HG02981 (cell line): ENCODE measurements at regions not wholly inside any gene's neighbourhood (a gene's known extent, or its start where the extent isn't known, plus 50 kb on each side); places are given as distances from the start of the nearest gene placed in this dataset.

Source experiments
- ATAC-seq: cut with Tn5 transposase; IDR thresholded peaks from one replicate; pipeline ENCODE4 v1.9.1; 2021; ENCODE audit warnings: mild to moderate bottlenecking, moderate library complexity; ENCODE audit not compliant: unreplicated experiment

DNA sequence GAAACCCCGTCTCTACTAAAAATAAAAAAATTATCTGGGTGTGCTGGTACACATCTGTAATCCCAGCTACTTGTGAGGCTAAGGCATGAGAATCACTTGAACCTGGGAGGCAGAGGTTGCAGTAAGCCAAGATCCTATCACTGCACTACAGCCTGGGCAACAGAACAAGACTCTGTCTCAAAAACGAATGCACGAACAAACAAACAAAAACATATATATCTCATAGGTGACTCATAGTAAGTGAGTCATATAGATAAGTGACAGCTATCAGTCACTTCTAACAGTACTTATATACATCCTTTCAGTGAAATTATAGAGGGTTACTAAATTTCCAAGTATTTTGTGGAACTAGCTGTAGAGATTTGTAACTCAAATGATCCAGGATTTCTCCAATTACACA lies 127.3 kb upstream of the FIGN start:
- ATAC-seq: no peak

DNA sequence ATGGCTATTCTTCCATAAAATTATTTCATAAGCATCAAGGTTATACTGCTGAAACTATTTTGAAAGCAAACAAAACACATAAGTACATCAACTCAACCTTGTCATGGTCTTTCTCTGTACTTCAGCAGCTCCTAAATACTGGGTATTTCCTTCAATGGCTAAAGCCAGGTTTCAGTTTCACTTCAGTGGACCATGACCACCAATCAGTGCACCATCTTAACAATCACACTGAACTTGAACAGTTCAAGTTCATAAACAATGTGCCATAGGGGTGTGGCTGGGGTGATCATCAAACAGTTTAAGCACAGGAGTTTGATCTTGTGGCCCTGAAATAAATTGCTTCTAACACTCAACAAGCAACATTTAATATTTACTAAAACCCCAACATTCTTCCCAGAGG lies 124.1 kb upstream of the FIGN start:
- ATAC-seq: no peak

DNA sequence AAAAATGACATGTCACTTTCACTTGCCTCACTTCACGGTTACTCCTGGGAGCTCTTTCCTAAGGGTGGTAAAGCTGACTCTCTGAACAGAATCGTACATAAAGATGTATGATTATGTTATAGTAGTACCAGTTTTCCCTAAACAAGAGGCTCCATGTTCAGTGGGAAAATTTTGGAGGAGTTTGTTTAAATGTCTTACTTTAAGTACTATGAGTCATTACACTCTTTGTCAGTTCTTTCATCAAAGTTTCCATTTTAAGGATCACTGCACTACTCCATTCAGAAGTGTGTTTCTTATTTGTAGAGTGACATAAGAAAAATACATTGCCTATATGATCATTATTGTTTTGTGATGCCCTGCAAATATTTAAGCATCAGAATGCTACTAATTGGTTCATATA lies 121.1 kb upstream of the FIGN start:
- no peak for ATAC-seq

DNA sequence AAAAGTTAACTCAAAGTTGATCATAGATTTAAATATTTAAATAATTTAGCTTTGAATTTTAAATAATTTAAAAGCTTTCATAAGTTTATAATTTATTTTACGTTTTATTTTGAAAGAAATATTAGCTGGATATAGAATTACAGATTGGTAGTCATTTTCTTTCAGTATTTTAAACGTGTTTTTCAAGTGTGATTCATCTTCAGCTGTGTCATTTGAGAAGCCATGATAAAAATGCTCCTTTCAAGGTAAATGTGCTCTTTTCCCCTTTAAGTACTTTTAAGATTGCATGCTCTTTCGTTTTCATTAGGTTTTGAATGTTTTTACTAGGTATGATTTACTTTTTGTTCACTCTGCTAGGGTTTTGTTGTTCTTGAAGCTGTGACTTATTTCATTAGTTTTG lies 116.8 kb upstream of the FIGN start:
- ATAC-seq: no peak

- ATAC-seq: no peak
Measured at GRCh38 chr2:163849756-163850435, 114.1 kb upstream of the FIGN start.

DNA sequence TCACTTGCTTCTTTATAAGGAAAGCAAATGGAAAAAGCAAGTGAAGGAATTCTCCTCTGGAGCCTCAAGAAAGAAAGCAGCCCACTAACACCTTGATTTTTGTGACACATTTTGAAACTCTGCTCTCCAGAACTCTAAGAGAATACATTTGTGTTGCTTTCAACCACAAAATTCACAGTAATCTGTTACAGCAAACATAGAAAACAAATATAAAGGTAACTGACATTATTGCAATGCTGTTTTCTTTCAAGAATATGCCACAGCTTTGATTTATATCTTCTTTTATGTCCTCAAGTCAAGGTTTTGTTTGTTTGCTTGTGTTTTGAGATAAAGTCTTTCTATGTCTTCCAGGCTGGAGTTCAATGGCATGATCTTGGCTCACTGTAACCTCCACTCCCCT lies 103.1 kb upstream of the FIGN start:
- no peak for ATAC-seq

DNA sequence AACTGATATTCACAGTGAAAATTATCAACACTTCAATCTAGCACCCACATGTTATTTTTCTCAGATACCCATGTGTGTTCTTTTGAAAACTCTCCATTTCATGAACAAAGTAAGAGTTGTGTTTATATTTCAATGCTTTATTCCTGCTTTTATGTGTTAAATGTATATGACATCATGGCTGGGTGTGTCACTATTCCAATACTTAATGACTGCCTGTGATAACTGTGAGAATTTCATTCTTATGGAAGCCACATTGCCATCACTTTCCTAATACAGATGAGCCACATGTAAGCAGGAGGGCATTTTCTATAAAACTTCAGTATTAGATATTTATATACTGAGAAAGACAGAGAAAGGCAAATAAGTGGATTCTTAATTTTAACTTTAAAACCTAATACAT lies 100.4 kb upstream of the FIGN start:
- ATAC-seq: no peak

- no peak for ATAC-seq
Measured at GRCh38 chr2:163834841-163835240, 99.0 kb upstream of the FIGN start.

- no peak for ATAC-seq
Measured at GRCh38 chr2:163834221-163834620, 98.4 kb upstream of the FIGN start.

DNA sequence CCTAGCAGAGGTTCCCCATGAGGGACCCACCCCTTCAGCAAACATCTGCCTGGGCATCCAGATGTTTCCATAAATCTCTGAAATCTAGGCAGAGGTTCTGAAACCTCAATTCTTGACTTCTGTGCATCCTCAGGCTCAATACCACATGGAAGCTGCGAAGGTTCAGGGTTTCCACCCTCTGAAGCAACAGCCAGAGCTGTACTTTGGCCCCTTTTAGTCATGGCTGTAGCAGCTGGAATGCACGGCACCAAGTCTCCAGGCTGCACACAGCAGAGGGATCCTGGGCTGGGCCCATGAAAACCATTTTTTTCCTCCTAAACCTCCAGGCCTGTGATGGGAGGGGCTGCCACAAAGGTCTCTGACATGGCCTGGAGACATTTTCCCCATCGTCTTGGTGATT lies 93.0 kb upstream of the FIGN start:
- no peak for ATAC-seq

GRCh38 chr2:163822033-163822432 lies 86.2 kb upstream of the FIGN start:
- ATAC-seq: no peak

GRCh38 chr2:163812926-163813520 lies 77.2 kb upstream of the FIGN start:
- ATAC-seq: no peak

DNA sequence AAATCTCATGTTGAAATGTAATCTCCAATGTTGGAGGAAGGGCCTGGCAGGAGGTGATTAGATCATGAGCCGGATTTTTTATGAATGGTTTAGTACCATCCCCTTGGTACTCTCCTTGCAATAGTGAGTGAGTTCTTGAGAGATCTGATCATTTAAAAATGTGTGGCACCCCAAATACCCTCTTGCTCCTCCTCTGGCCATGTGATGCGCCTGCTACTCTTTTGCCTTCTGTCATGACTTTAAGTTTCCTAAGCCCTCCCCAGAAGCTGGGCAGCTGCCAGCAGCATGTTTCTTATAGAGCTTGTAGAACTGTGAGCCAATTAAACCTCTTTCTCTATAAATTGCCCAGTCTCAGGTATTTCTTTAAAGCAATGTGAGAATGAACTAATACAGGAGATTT lies 72.6 kb upstream of the FIGN start:
- no peak for ATAC-seq

DNA sequence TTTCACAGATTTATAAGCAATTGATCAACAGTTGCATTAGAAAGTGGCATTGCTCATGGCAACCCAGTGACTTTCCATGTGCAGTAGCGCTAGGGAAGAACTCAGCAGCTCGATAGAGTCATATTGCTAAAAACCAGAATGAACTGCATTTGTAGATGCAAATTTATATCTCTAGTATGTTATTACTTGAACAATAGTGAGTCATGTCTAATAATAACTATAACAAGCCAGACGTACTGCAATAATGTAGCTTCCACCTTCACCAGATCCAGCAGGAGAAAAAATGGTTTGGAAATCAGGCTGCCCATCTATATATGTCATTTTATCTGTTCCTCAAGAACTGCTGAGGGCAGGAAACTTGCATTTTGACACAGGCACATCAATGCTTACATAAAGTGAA lies 66.5 kb upstream of the FIGN start:
- no peak for ATAC-seq

- ATAC-seq: no peak
Measured at GRCh38 chr2:163801486-163801885, 65.7 kb upstream of the FIGN start.

- ATAC-seq: no peak
Measured at GRCh38 chr2:163800951-163801381, 65.2 kb upstream of the FIGN start.

DNA sequence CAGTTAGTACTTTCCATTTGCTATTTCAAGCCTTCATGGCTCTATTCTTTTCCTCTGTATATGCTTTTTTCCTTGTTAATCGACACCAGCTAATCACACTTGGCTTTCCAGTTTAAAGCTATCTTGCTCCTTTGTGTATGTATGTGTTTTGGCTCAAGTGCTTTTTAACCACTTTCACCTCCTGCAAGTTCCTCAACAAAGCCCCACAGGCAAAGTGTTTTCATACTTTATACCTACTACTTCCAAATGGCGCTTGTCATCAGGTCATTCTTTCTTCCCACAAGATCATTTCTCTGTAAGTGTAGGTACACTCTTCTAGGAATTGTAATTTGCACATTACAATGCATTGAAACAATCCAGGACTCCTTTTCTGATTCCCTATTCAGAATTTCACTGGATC lies 64.0 kb upstream of the FIGN start:
- ATAC-seq: no peak

- ATAC-seq: no peak
Measured at GRCh38 chr2:163794635-163795034, 58.8 kb upstream of the FIGN start.
